H9 (cell line): ENCODE measurements at regions not wholly inside any gene's neighbourhood (a gene's known extent, or its start where the extent isn't known, plus 50 kb on each side); places are given as distances from the start of the nearest gene placed in this dataset.

ENCODE experiments used
- DNase-seq: peaks from one replicate; pipeline ENCODE4 v3.0.0-alpha.2; 2017
- H2AFZ ChIP-seq: one replicate; pipeline ENCODE4 v1.6.1; 2013; ENCODE audit warnings: mild to moderate bottlenecking, low read length, control low read depth, moderate library complexity
- H2AK5ac ChIP-seq: 2 replicates; pipeline ENCODE4 v1.6.1; 2013; ENCODE audit warnings: low read length, control low read depth, mixed read lengths; ENCODE audit not compliant: insufficient read length
- H2BK120ac ChIP-seq: one replicate; pipeline ENCODE4 v1.6.1; 2013; ENCODE audit warnings: low read depth, mild to moderate bottlenecking, low read length, control low read depth, inconsistent platforms; ENCODE audit not compliant: poor library complexity, severe bottlenecking
- H2BK12ac ChIP-seq: 2 replicates; pipeline ENCODE4 v1.6.1; 2013; ENCODE audit warnings: low read length, control low read depth, mixed read lengths, low read depth; ENCODE audit not compliant: insufficient read length
- H2BK15ac ChIP-seq: 2 replicates; pipeline ENCODE4 v1.6.1; 2013; ENCODE audit warnings: low read depth, low read length, control low read depth
- H2BK20ac ChIP-seq: one replicate; pipeline ENCODE4 v1.6.1; 2013; ENCODE audit warnings: low read depth, mild to moderate bottlenecking, low read length, control low read depth, inconsistent platforms; ENCODE audit not compliant: poor library complexity, severe bottlenecking
- H2BK5ac ChIP-seq: 2 replicates; pipeline ENCODE4 v1.6.1; 2013; ENCODE audit warnings: low read length, control low read depth, mixed read lengths; ENCODE audit not compliant: insufficient read length
- H3K14ac ChIP-seq: 2 replicates; pipeline ENCODE4 v1.6.1; 2013; ENCODE audit warnings: low read length, control low read depth; ENCODE audit not compliant: insufficient read depth
- H3K18ac ChIP-seq: 2 replicates; pipeline ENCODE4 v1.6.1; 2013; ENCODE audit warnings: low read depth, mild to moderate bottlenecking, mixed read lengths, low read length, control low read depth; ENCODE audit not compliant: insufficient read length
- H3K23ac ChIP-seq: 2 replicates; pipeline ENCODE4 v1.6.1; 2013; ENCODE audit warnings: low read length, control low read depth, mixed read lengths, low read depth; ENCODE audit not compliant: insufficient read length
- H3K23me2 ChIP-seq: 2 replicates; pipeline ENCODE4 v1.6.1; 2013; ENCODE audit warnings: low read depth, mild to moderate bottlenecking, mixed read lengths, low read length, control low read depth; ENCODE audit not compliant: insufficient read length, poor library complexity, severe bottlenecking
- H3K27ac ChIP-seq: 2 replicates; pipeline ENCODE4 v1.5.1; 2013; ENCODE audit warnings: low read length, control low read depth, mixed read lengths, low read depth; ENCODE audit not compliant: insufficient read length
- H3K27me3 ChIP-seq: 2 replicates; pipeline ENCODE4 v1.6.1; 2013; ENCODE audit warnings: low read length, control low read depth, inconsistent platforms; ENCODE audit not compliant: insufficient read depth
- H3K4ac ChIP-seq: 2 replicates; pipeline ENCODE4 v1.6.1; 2013; ENCODE audit warnings: low read depth, mild to moderate bottlenecking, control low read depth, inconsistent platforms, low read length, moderate library complexity
- H3K4me1 ChIP-seq: 2 replicates; pipeline ENCODE4 v1.6.1; 2013; ENCODE audit warnings: low read length, control low read depth, inconsistent platforms; ENCODE audit not compliant: insufficient read depth
- H3K4me2 ChIP-seq: 2 replicates; pipeline ENCODE4 v1.6.1; 2013; ENCODE audit warnings: low read length, control low read depth, mixed read lengths; ENCODE audit not compliant: insufficient read length, insufficient read depth
- H3K56ac ChIP-seq: 2 replicates; pipeline ENCODE4 v1.6.1; 2013; ENCODE audit warnings: low read depth, mild to moderate bottlenecking, mixed read lengths, low read length, control low read depth; ENCODE audit not compliant: insufficient read length
- H3K79me1 ChIP-seq: 2 replicates; pipeline ENCODE4 v1.6.1; 2013; ENCODE audit warnings: low read depth, mild to moderate bottlenecking, moderate library complexity, low read length, control low read depth, inconsistent platforms; ENCODE audit not compliant: insufficient read depth, poor library complexity, severe bottlenecking
- H3K79me2 ChIP-seq: 2 replicates; pipeline ENCODE4 v1.6.1; 2013; ENCODE audit warnings: low read length, control low read depth, inconsistent platforms; ENCODE audit not compliant: insufficient read depth
- H3K9ac ChIP-seq: 2 replicates; pipeline ENCODE4 v1.6.1; 2013; ENCODE audit warnings: low read length, control low read depth, mixed read lengths; ENCODE audit not compliant: insufficient read length; ENCODE audit errors: extremely low read depth
- H3K9me3 ChIP-seq: one replicate; pipeline ENCODE4 v1.6.1; 2013; ENCODE audit warnings: low read depth, low read length, inconsistent platforms; ENCODE audit not compliant: control insufficient read depth
- H3T11ph ChIP-seq: one replicate; pipeline ENCODE4 v1.6.1; 2013; ENCODE audit warnings: mild to moderate bottlenecking, low read length, control low read depth, inconsistent platforms
- H4K20me1 ChIP-seq: one replicate; pipeline ENCODE4 v1.6.1; 2013; ENCODE audit not compliant: control insufficient read depth, insufficient read length, insufficient read depth
- H4K5ac ChIP-seq: 2 replicates; pipeline ENCODE4 v1.6.1; 2013; ENCODE audit warnings: low read depth, mild to moderate bottlenecking, mixed read lengths, low read length, control low read depth; ENCODE audit not compliant: insufficient read length
- H4K8ac ChIP-seq: replicated peaks from 2 replicates; pipeline ENCODE4 v1.6.1; 2013; ENCODE audit warnings: low read length, control low read depth, mixed read lengths, low read depth; ENCODE audit not compliant: insufficient read length
- H4K91ac ChIP-seq: 2 replicates; pipeline ENCODE4 v1.6.1; 2013; ENCODE audit warnings: low read depth, mild to moderate bottlenecking, moderate library complexity, mixed read lengths, low read length, control low read depth; ENCODE audit not compliant: insufficient read length
- H3K27ac Mint-ChIP-seq, 3 experiments: 2 replicates in 2 of 3; 3 replicates in 1 of 3; pipeline ENCODE4 v1.8.0; 2020 to 2021; ENCODE audit warnings: mixed read lengths in 3 of 3, mild to moderate bottlenecking in 1 of 3, moderate library complexity in 1 of 3
- H3K27me3 Mint-ChIP-seq: 2 replicates; pipeline ENCODE4 v1.8.0; 2021; ENCODE audit warnings: low read depth, mild to moderate bottlenecking, moderate library complexity, mixed read lengths
- H3K36me3 Mint-ChIP-seq, 3 experiments: 2 replicates in 2 of 3; 3 replicates in 1 of 3; pipeline ENCODE4 v1.8.0; 2020 to 2021; ENCODE audit warnings: low read depth in 3 of 3, mixed read lengths in 3 of 3; ENCODE audit not compliant: insufficient read depth in 1 of 3
- H3K4me1 Mint-ChIP-seq, 2 experiments: 2 replicates each; pipeline ENCODE4 v1.8.0; 2020; ENCODE audit warnings: mixed read lengths in 2 of 2
- H3K4me3 Mint-ChIP-seq, 2 experiments: 2 replicates in 1 of 2; 3 replicates in 1 of 2; pipeline ENCODE4 v1.8.0; 2020 to 2021; ENCODE audit warnings: mild to moderate bottlenecking in 2 of 2, mixed read lengths in 2 of 2, moderate library complexity in 1 of 2
- H3K9me3 Mint-ChIP-seq, 2 experiments: 2 replicates in 1 of 2; 3 replicates in 1 of 2; pipeline ENCODE4 v1.8.0; 2020; ENCODE audit warnings: mild to moderate bottlenecking in 2 of 2, mixed read lengths in 2 of 2, moderate library complexity in 1 of 2
- WGBS: extraction: QIAGEN DNeasy Blood & Tissue Kit; methylation state at CpG from one replicate; pipeline ENCODE4 v1.1.7; 2013; ENCODE audit warnings: missing lambda C conversion rate, low lambda C conversion rate, mixed read lengths; ENCODE audit not compliant: insufficient read length; ENCODE audit errors: extremely low coverage; 5-methylcytosine and 5-hydroxymethylcytosine counted together
- TF ChIP-seq, protein P1 (sequence below): fragments of 200-600 bp; sonication (generic); conservative IDR thresholded peaks from 3 replicates; pipeline ENCODE4 v1.8.0; 2021; ENCODE audit warnings: antibody characterized with exemption, mild to moderate bottlenecking

DNA sequence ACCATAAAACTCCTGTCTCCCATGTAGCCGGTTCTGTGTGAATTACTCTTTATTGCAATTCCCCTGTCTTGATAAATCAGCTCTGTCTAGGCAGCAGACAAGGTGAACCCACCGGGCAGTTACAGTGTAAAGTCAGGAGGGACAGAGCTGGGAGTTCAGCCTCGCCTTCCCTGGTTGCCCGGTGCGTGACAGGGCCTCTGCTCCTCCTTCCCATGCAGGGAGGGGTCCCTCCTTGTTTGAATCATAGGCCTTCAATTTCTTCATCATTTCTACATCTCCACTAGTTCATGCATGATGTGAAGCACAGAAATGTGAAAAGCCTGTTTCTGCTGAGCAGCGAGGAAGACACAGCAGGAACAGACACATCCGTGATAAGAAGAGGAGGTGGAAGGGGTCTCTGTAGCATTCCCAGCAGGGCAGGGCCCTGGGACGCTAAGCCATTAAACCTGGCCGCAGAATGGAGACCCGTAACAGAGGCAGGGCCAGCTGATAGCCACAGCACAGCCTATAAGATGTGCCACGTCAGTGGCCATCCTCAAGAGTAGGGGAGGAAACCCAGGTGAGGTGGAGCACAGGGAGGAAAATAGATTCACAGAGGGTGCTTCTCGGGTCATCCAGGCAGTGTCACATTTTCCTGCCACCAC lies 106.7 kb upstream of the CST7 start:
- no peak overlapping the region for H3K23ac ChIP-seq
- Mint-ChIP-seq H3K36me3 (peaks cover 0 to 4% (median 0%) of the 10 kb centered on the region in 3 experiments; a peak in 2 of 7 replicates), H3K9me3 (peaks cover 6 to 11% of the 10 kb centered on the region in 2 experiments), H3K27me3 (peaks cover 3% of the 10 kb centered on the region), H3K4me3 (no peak overlapping the region), H3K27ac (no peak overlapping the region), H3K4me1 (peaks cover 0 to 2% of the 10 kb centered on the region in 2 experiments; a peak in 2 of 4 replicates)
- no peak overlapping the region for H2AFZ ChIP-seq
- H3K79me2 ChIP-seq: no peaks in the 10 kb centered on the region
- no peak overlapping the region for H3T11ph ChIP-seq
- no peak overlapping the region for H3K56ac ChIP-seq
- H2BK15ac ChIP-seq: no peak overlapping the region
- H2BK120ac ChIP-seq: no peak overlapping the region
- no peak overlapping the region for H4K8ac ChIP-seq
- no CpG with 5 or more reads among the region's 12 CpGs for WGBS
- H3K23me2 ChIP-seq: no peaks in the 10 kb centered on the region
- no peak overlapping the region for H4K5ac ChIP-seq
- no peaks in the 10 kb centered on the region for H4K20me1 ChIP-seq
- no peak overlapping the region for H3K4ac ChIP-seq
- H3K9me3 ChIP-seq: no peaks in the 10 kb centered on the region
- no peak overlapping the region for H3K4me2 ChIP-seq
- H3K18ac ChIP-seq: no peak overlapping the region
- H2BK20ac ChIP-seq: no peak overlapping the region
- no peak overlapping the region for H4K91ac ChIP-seq
- H3K9ac ChIP-seq: no peak overlapping the region
- H2BK12ac ChIP-seq: no peak overlapping the region
- H3K27ac ChIP-seq: no peak overlapping the region
- H2AK5ac ChIP-seq: no peak overlapping the region
- no peaks in the 10 kb centered on the region for H3K79me1 ChIP-seq
- H2BK5ac ChIP-seq: no peak overlapping the region
- H3K27me3 ChIP-seq: no peaks in the 10 kb centered on the region
- TF ChIP-seq, protein P1, sequence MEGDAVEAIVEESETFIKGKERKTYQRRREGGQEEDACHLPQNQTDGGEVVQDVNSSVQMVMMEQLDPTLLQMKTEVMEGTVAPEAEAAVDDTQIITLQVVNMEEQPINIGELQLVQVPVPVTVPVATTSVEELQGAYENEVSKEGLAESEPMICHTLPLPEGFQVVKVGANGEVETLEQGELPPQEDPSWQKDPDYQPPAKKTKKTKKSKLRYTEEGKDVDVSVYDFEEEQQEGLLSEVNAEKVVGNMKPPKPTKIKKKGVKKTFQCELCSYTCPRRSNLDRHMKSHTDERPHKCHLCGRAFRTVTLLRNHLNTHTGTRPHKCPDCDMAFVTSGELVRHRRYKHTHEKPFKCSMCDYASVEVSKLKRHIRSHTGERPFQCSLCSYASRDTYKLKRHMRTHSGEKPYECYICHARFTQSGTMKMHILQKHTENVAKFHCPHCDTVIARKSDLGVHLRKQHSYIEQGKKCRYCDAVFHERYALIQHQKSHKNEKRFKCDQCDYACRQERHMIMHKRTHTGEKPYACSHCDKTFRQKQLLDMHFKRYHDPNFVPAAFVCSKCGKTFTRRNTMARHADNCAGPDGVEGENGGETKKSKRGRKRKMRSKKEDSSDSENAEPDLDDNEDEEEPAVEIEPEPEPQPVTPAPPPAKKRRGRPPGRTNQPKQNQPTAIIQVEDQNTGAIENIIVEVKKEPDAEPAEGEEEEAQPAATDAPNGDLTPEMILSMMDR: no peak
- no peaks in the 10 kb centered on the region for H3K4me1 ChIP-seq
- no peak overlapping the region for H3K14ac ChIP-seq
- DNase-seq: no peak
